Peyer's patch (tissue), 4 donors: ENCODE measurements at regions not wholly inside any gene's neighbourhood (a gene's known extent, or its start where the extent isn't known, plus 50 kb on each side); places are given as distances from the start of the nearest gene placed in this dataset.
"Not testable (repeated sequence)": the region's sequence is repeated elsewhere in the genome, so short reads cannot be mapped to it uniquely, and the experiment has no call there.

ENCODE experiments used
- CTCF ChIP-seq, 6 experiments: fragments of 450-650 bp in 4 of 6; fragments of 200-600 bp in 2 of 6; sonication (generic) in 1 of 6; IDR thresholded peaks; one replicate each; pipeline ENCODE4 v1.5.1; 2017 to 2019; ENCODE audit warnings: antibody characterized with exemption in 6 of 6, mild to moderate bottlenecking in 3 of 6, moderate library complexity in 1 of 6
- POLR2A ChIP-seq, 2 donors: fragments of 450-650 bp; IDR thresholded peaks; one replicate each; pipeline ENCODE4 v1.5.1; 2017; ENCODE audit warnings: antibody characterized with exemption in 2 of 2, mild to moderate bottlenecking in 2 of 2, moderate library complexity in 2 of 2

- TF ChIP-seq POLR2A, CTCF (IDR thresholded peaks at IDR 0.05): not testable (repeated sequence)
Measured at GRCh38 chr6:164076818-164077532, 662.5 kb downstream of the QKI start.
